Transverse colon (tissue), 4 donors: ENCODE measurements at regions not wholly inside any gene's neighbourhood (a gene's known extent, or its start where the extent isn't known, plus 50 kb on each side); places are given as distances from the start of the nearest gene placed in this dataset.

Source experiments
- DNase-seq: peaks from one replicate; pipeline ENCODE4 v3.0.0-alpha.2; 2019
- H3K27ac ChIP-seq, 4 donors: fragments of 200-600 bp; sonication (generic); 2 replicates each; pipeline ENCODE4 v1.5.1; 2016 to 2018; ENCODE audit warnings: inconsistent platforms in 4 of 4
- H3K27me3 ChIP-seq: fragments of 200-600 bp; sonication (generic); 2 replicates; pipeline ENCODE4 v1.5.1; 2017; ENCODE audit warnings: inconsistent platforms
- H3K36me3 ChIP-seq, 4 donors: fragments of 200-600 bp; sonication (generic); 2 replicates each; pipeline ENCODE4 v1.5.1; 2017 to 2019; ENCODE audit warnings: inconsistent platforms in 4 of 4
- H3K4me1 ChIP-seq, 4 donors: fragments of 200-600 bp; sonication (generic); 2 replicates each; pipeline ENCODE4 v1.5.1; 2017 to 2020; ENCODE audit warnings: inconsistent platforms in 4 of 4
- H3K4me3 ChIP-seq, 4 donors: fragments of 200-600 bp; sonication (generic); 1 replicate in 1 of 4; 2 replicates in 3 of 4; pipeline versions ENCODE4 v1.5.1 to v1.6.1; 2017 to 2019; ENCODE audit warnings: inconsistent platforms in 4 of 4
- H3K9me3 ChIP-seq, 2 donors: fragments of 200-600 bp; sonication (generic); 2 replicates each; pipeline ENCODE4 v1.5.1; 2017 to 2019; ENCODE audit warnings: inconsistent platforms in 2 of 2
- EP300 ChIP-seq: sonication (generic); formaldehyde crosslinking; IDR thresholded peaks from one replicate; pipeline ENCODE4 v1.6.1; 2017; ENCODE audit warnings: antibody characterized with exemption, low read depth
- POLR2A ChIP-seq: fragments of 450-650 bp; IDR thresholded peaks from one replicate; pipeline ENCODE4 v1.6.1; 2016; ENCODE audit warnings: antibody characterized with exemption, mild to moderate bottlenecking, moderate library complexity
- POLR2AphosphoS5 ChIP-seq, 3 donors: sonication (generic); formaldehyde crosslinking; IDR thresholded peaks; one replicate each; pipeline ENCODE4 v1.6.1; 2016; ENCODE audit warnings: antibody characterized with exemption in 3 of 3
- WGBS, 2 donors: methylation state at CpG; one replicate each; pipeline ENCODE4 v1.1.5; 2018; ENCODE audit warnings: low coverage in 1 of 2; 5-methylcytosine and 5-hydroxymethylcytosine counted together
- in situ Hi-C, 4 donors: fragments of 200-750 bp; cut with MboI; loops; one replicate each; pipeline versions ENCODE4 v1.15.0 to v1.15.1; 2017; ENCODE audit warnings: low sequenced_read_pairs in 3 of 4, low pct_ligation_motif_present in 1 of 4, low pct_unique_long_range_greater_than_20kb in 1 of 4
- intact Hi-C: fragments of 100-400 bp; cut with DNase I; formaldehyde crosslinking; loops from one replicate; pipeline ENCODE4 v1.15.1; 2023; ENCODE audit warnings: low total_unique reads
- TF ChIP-seq, protein P1 (sequence below), 5 experiments: fragments of 200-600 bp in 3 of 5; fragments of 450-650 bp in 2 of 5; sonication (generic) in 3 of 5; IDR thresholded peaks; 1 replicate in 2 of 5; 2 replicates in 3 of 5; pipeline ENCODE4 v1.5.1; 2016 to 2017; ENCODE audit warnings: antibody characterized with exemption in 5 of 5, inconsistent platforms in 3 of 5, mild to moderate bottlenecking in 2 of 5, moderate library complexity in 1 of 5

DNA sequence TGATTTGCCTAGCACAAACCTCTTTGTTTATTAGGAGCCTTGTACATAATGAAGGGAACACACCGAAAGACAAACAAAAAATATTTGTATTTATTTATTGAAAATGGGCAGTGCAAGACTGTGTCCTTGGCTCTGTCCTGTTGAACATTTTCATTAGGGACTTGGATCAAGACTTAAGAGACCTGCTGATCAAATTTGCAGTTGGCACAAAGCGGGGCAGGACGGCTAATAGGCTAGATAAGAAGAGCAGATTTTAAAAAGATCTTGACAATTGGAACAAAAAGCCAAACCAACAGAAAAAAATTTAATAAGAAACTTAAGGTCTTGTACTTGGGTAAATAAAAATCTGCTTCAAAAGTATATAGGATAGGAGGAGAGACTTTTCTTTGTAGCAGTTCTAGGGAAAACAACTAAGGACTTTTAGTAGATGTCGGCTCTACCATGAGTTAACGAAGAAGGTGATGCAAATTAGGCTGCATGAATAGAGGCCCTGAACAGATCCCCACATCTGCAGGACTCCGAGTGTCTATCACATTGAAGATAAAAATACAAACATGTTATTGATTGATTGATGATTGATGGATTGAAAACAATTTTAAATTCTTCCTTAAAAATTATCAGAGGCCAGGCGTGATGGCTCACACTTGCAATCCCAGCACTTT lies 124.1 kb upstream of the SPACA1 start:
- Histone ChIP-seq H3K4me1 (no peaks in the 10 kb centered on the region), H3K4me3 (no peak overlapping the region), H3K27ac (no peak overlapping the region), H3K36me3 (no peaks in the 10 kb centered on the region), H3K9me3 (no peaks in the 10 kb centered on the region), H3K27me3 (no peaks in the 10 kb centered on the region)
- in situ Hi-C loops (no loop called here), intact Hi-C loops (no loop called here)
- TF ChIP-seq POLR2AphosphoS5 (IDR thresholded peaks at IDR 0.05) (no peak), POLR2A (no peak), EP300 (no peak)
- WGBS, 2 donors: 86 to 89% methylated on average over 7 of the region's 7 CpGs
- no peak for DNase-seq

DNA sequence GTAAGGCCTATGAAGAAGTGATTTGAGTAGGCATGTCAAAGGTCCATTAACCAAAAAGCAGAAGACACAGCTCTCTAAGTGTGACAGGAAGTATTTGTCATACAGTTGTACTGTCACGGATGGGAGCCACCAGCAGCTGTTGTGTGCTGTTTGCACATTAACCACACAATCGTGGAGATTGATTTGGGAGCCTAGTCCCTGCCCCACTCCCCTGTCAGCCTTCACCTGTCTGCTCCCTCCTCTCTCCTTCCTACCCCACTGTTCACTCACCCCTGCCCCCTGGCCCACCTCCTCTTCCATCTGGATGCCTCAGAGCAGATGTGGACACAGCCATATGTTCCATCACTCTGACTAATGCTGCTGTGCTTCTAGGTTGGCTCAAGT lies 124.7 kb upstream of the SPACA1 start:
- H3K4me3 ChIP-seq: no peak overlapping the region
- in situ Hi-C loops: no loop called here
- H3K27me3 ChIP-seq: no peaks in the 10 kb centered on the region
- TF ChIP-seq, protein P1, sequence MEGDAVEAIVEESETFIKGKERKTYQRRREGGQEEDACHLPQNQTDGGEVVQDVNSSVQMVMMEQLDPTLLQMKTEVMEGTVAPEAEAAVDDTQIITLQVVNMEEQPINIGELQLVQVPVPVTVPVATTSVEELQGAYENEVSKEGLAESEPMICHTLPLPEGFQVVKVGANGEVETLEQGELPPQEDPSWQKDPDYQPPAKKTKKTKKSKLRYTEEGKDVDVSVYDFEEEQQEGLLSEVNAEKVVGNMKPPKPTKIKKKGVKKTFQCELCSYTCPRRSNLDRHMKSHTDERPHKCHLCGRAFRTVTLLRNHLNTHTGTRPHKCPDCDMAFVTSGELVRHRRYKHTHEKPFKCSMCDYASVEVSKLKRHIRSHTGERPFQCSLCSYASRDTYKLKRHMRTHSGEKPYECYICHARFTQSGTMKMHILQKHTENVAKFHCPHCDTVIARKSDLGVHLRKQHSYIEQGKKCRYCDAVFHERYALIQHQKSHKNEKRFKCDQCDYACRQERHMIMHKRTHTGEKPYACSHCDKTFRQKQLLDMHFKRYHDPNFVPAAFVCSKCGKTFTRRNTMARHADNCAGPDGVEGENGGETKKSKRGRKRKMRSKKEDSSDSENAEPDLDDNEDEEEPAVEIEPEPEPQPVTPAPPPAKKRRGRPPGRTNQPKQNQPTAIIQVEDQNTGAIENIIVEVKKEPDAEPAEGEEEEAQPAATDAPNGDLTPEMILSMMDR (IDR thresholded peaks at IDR 0.05): no peak
- TF ChIP-seq POLR2AphosphoS5 (IDR thresholded peaks at IDR 0.05) (no peak), POLR2A (no peak), EP300 (no peak)
- H3K9me3 ChIP-seq: no peaks in the 10 kb centered on the region
- H3K4me1 ChIP-seq: no peaks in the 10 kb centered on the region
- DNase-seq: no peak
- H3K27ac ChIP-seq: no peak overlapping the region
- 57% methylated on average over 2 of the region's 2 CpGs; no CpG with 5 or more reads in 1 of the 2 donors for WGBS, 2 donors
- no peaks in the 10 kb centered on the region for H3K36me3 ChIP-seq
- intact Hi-C loops: no loop called here

DNA sequence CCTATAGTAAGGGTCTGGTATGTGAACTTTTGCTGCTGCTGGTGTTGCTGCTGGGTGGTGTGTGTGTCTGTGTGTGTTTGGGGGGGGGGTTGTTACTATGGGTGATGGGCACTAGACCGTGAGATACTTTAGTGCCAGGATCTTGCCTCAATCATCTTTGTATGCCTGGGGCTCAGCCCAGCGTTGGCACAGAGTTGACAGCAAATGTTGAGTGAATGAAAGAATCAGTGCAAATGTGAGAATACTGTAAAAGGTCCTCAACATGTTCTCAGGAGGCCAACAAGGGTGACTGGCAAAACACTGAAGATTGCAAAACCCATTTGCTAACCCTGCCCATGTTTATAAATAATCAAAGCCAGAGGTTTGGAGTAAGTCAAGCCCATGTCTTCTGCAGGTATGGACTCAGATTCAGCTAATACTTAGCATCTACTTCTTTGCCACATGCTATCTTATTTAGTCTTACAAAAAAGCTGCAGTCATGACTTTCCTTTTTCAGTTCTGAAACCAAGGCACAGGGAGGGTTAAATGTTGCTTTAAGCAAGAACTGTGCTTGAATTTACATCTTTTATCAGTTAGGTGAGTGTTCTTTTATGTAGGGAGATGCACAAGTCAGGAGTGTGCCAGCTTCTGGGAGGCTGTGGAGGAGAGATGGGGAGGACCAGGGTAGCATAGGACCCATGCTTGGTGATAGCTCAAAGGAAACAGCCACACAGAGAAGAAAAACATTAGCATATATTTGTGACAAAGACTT lies 125.3 kb upstream of the SPACA1 start:
- Histone ChIP-seq H3K4me3 (no peak overlapping the region), H3K36me3 (no peaks in the 10 kb centered on the region), H3K27ac (no peak overlapping the region), H3K4me1 (no peaks in the 10 kb centered on the region), H3K27me3 (no peaks in the 10 kb centered on the region), H3K9me3 (no peaks in the 10 kb centered on the region)
- in situ Hi-C loops: no loop called here
- intact Hi-C loops: no loop called here
- 67 to 86% methylated on average over 2 of the region's 2 CpGs for WGBS, 2 donors
- no peak for DNase-seq
- TF ChIP-seq POLR2A (no peak), POLR2AphosphoS5 (IDR thresholded peaks at IDR 0.05) (no peak), EP300 (no peak)
- TF ChIP-seq, protein P1 (IDR thresholded peaks at IDR 0.05): no peak

DNA sequence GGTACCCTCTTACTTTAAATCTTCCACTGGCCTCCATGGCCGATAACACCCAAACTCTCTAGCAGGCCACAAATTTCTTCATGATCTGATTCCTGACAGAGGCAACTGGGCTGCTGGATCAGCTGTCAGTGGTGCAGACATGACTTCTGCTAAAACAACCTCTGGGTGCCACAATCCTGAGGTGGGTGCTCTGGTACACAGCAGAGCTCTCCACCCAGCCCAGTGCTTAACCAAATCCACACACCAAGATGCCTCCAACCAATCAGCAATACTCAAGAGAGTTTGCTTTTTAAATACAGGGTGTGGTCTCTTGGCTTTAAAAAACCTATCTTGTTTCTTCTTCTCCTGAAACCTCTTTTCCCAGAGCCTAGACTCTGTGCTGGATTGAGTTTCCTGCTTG lies 126.6 kb upstream of the SPACA1 start:
- H3K4me1 ChIP-seq: no peaks in the 10 kb centered on the region
- 80 to 95% methylated on average over 1 of the region's 1 CpG for whole genome bisulfite sequencing, 2 donors
- no peaks in the 10 kb centered on the region for H3K27me3 ChIP-seq
- intact Hi-C loops (no loop called here), in situ Hi-C loops (no loop called here)
- DNase-seq: no peak
- H3K9me3 ChIP-seq: no peaks in the 10 kb centered on the region
- no peak overlapping the region for H3K4me3 ChIP-seq
- no peak overlapping the region for H3K27ac ChIP-seq
- H3K36me3 ChIP-seq: no peaks in the 10 kb centered on the region
- no peak for TF ChIP-seq POLR2AphosphoS5 (IDR thresholded peaks at IDR 0.05)
- no peak for TF ChIP-seq EP300

DNA sequence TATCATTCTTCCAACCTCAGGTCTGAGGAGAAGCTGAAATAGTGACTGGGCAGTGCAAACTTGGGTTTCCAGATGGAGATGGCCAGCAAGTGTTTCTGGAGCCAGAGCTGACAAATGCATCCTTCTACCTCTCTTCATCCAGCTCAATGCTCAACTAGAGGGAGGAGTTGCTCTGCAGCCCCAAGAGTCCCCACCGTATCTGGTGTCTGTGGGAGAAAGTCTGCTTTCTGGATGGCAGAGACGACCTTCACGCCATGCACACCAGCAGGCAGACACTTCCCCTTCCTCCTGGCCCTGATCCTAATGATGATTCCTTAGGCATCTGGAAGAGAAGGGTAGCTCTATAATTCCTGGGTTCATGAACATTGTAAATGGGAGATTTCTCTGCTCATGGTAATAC lies 127.4 kb upstream of the SPACA1 start:
- TF ChIP-seq, protein P1 (IDR thresholded peaks at IDR 0.05): no peak
- TF ChIP-seq POLR2A (no peak), POLR2AphosphoS5 (IDR thresholded peaks at IDR 0.05) (no peak), EP300 (no peak)
- Histone ChIP-seq H3K4me1 (no peaks in the 10 kb centered on the region), H3K36me3 (no peaks in the 10 kb centered on the region), H3K27ac (no peak overlapping the region), H3K9me3 (no peaks in the 10 kb centered on the region), H3K27me3 (no peaks in the 10 kb centered on the region), H3K4me3 (no peak overlapping the region)
- in situ Hi-C loops: no loop called here
- no peak for DNase-seq
- WGBS, 2 donors: 89% methylated on average over 3 of the region's 3 CpGs; no CpG with 5 or more reads in 1 of the 2 donors
- intact Hi-C loops: no loop called here
